HG02885 (cell line): ENCODE measurements at regions not wholly inside any gene's neighbourhood (a gene's known extent, or its start where the extent isn't known, plus 50 kb on each side); places are given as distances from the start of the nearest gene placed in this dataset.

Experiments
- ATAC-seq: cut with Tn5 transposase; IDR thresholded peaks from one replicate; pipeline ENCODE4 v1.9.1; 2021; ENCODE audit warnings: mild to moderate bottlenecking; ENCODE audit not compliant: unreplicated experiment, poor library complexity

- ATAC-seq: no peak
Observed at GRCh38 chr1:94622757-94623156, 81.2 kb upstream of the F3 start.

GRCh38 chr1:94621802-94622201 lies 80.2 kb upstream of the F3 start:
- no peak for ATAC-seq

DNA sequence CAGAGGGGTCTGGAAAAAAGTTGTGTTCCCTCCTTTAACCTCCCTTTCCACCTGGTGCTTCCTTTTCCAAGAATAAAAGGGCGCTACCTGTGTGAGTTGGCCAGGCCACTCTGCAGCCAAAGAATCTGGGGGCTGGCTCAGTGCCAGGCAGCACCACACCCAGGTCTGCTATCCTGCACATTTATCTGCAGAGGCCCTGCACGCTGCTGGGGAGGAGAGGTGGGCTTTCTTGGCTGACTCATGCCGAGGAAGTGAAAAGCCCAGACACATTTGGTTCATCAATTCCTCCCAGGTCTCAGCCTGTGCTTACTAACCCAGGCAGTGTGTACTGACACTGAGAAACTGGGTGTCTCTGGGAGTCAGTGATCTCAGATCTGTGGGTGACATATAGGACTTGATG lies 79.8 kb upstream of the F3 start:
- no peak for ATAC-seq

DNA sequence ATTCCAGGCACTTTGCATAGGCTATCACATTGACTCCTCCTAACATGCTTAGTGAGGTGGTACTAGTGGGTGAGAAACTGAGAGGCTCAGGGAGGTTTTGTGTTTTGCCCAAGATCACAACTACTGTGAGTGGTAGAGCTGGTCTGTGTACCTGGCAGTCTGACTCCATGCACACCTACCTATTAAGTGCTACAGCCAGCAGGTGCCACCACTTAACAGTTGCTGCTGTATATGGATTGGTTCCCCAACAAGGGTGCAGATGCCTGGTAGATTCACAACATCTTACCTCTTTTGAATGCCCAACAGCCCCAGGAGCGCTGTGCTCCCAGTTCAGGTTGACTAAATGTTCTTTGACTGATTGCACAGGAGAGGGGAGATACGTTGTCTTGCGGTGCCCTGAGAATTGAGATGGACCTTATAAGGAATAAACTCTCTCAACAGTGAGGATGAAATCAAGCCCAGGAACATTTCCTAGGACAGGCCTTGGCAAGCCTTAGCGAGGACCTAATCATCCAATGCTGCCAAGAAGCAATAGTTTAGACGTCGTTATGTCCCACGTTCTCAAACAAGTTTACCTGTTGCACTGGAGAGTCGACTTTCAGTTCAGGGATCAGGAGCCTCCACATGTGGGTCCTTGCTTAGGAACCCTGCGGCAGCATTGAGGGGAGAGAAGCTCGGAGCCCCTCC lies 78.9 kb upstream of the F3 start:
- no peak for ATAC-seq

GRCh38 chr1:94619731-94620130 lies 78.2 kb upstream of the F3 start:
- ATAC-seq: no peak

GRCh38 chr1:94617957-94618739 lies 76.6 kb upstream of the F3 start:
- no peak for ATAC-seq

GRCh38 chr1:94617134-94617805 lies 75.7 kb upstream of the F3 start:
- no peak for ATAC-seq

GRCh38 chr1:94616506-94616905 lies 74.9 kb upstream of the F3 start:
- no peak for ATAC-seq

GRCh38 chr1:94614996-94615395 lies 73.4 kb upstream of the F3 start:
- peak; percentile 57 for ATAC-seq

- no peak for ATAC-seq
Observed at GRCh38 chr1:94614168-94614815, 72.7 kb upstream of the F3 start.

GRCh38 chr1:94612525-94613204 lies 71.1 kb upstream of the F3 start:
- no peak for ATAC-seq

DNA sequence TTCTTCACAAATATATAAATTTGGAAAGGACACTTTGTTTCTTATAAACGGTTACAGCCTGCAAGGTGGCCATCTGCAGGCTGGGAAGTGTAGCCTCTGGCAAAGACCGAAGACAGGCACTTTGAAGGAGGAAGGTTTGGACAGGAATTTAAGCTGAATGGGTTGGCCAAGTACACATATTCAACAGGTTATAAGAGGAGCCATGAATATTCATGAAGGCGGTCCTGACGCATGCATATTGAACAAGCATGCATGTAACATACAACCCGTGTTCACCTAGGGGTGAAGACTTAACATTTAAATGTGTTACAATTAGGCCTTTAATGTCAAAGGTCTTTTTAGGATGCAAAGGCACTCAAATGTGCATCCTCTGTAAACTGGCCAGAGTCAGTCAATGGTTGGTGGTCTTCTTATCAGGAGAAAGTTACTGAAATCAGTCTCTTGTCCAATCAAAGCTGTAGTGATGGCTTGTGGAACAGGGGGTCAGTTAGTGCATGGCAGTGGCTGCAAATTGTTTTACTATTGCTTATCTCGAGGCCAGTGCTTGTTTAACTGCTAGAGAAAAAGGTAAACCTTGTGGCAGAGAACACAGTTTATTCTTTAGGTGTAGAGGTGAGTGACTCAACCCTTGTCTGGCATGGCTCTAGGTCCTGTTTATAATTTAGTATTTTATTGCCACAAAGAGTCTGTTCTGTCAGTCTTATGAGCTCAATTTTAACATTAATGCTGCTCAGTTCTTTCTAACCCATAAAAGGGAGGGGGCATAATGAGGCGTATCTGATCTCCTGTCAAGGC lies 70.3 kb upstream of the F3 start:
- no peak for ATAC-seq

DNA sequence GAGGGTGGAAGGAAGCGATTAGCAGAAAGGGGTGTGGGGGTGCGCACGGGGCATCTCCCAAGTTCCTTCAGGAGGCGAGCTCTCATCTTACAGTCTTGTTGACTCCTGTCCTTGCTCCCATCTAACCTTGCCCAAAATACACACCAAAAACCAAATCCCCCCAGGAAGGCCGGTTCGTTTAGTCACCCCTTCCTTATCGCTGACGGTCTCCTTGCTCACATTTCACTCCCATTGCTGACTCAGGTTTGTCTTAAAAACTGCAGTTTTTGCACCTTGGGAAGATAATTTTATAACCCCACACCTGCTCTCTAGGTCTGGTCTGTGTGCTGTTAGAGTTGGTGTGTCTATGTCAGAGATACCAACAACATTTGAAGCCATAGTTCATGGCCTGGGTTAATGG lies 68.1 kb upstream of the F3 start:
- no peak for ATAC-seq

GRCh38 chr1:94608852-94609530 lies 67.4 kb upstream of the F3 start:
- no peak for ATAC-seq

- ATAC-seq: no peak
Observed at GRCh38 chr1:94608142-94608851, 66.7 kb upstream of the F3 start.

- no peak for ATAC-seq
Observed at GRCh38 chr1:94607398-94607797, 65.8 kb upstream of the F3 start.

DNA sequence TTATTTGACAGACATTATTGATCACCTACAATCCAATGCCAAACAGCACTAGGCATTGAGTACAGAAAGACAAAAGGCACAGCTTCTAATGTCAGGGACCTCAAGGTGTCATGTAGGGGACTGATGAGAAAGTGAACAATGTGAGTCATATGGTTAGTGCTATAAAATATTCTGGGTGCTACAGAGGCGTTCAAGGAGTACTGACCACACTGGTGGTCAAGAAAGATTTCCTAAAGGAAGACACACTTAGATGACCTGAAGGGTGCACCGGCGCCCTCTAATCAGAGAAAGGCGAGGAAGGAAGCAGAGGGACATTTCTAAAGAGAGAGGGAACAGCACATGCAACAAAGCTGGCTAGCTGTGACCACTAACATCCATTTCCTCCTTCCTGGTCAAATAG lies 64.9 kb upstream of the F3 start:
- ATAC-seq: no peak

DNA sequence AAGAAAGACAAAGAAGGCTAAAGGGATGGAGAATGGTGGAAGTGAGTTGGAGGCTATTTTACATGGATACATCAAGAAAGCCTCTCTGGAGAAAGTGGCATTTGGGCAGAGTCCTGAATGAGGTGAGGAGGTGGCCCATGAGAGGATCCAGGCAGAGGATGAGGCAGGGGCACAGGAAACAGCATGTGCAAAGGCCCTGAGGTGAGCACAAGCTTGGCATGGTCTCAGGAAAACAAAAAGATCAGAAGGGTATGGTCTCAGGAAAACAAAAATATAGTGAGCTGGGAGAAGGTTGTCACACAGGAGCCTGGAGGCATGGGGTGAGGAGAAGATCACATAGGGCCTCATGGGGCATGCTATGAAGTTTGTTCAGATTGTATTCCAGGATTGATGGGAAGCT lies 62.1 kb upstream of the F3 start:
- ATAC-seq: no peak
